GM18498 (cell line): ENCODE measurements at regions not wholly inside any gene's neighbourhood (a gene's known extent, or its start where the extent isn't known, plus 50 kb on each side); places are given as distances from the start of the nearest gene placed in this dataset.
"Not testable (repeated sequence)": the region's sequence is repeated elsewhere in the genome, so short reads cannot be mapped to it uniquely, and the experiment has no call there.

Source experiments
- ATAC-seq: cut with Tn5 transposase; IDR thresholded peaks from one replicate; pipeline ENCODE4 v1.9.1; 2021; ENCODE audit warnings: mild to moderate bottlenecking, moderate library complexity; ENCODE audit not compliant: unreplicated experiment

GRCh38 chr21:32823296-32823695 is 51.7 kb upstream of the PAXBP1 start:
- not testable (repeated sequence) for ATAC-seq

DNA sequence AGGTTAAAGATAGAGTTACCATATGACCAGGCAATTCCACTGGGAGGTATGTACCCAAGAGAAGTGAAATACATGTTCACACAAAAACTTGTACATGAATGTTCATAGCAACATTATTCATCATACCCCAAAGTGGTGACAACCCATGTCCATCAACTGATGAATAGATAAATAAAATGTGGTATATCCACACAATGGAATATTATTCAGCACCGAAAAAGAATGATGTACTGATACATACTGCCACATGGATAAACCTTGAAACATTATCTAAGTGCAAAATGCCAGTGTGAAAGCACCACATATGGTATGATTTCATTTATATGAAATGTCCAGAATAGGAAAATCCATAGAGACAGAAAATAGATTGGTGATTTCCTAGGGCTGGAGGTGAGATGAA is 53.4 kb upstream of the PAXBP1 start:
- no peak for ATAC-seq

DNA sequence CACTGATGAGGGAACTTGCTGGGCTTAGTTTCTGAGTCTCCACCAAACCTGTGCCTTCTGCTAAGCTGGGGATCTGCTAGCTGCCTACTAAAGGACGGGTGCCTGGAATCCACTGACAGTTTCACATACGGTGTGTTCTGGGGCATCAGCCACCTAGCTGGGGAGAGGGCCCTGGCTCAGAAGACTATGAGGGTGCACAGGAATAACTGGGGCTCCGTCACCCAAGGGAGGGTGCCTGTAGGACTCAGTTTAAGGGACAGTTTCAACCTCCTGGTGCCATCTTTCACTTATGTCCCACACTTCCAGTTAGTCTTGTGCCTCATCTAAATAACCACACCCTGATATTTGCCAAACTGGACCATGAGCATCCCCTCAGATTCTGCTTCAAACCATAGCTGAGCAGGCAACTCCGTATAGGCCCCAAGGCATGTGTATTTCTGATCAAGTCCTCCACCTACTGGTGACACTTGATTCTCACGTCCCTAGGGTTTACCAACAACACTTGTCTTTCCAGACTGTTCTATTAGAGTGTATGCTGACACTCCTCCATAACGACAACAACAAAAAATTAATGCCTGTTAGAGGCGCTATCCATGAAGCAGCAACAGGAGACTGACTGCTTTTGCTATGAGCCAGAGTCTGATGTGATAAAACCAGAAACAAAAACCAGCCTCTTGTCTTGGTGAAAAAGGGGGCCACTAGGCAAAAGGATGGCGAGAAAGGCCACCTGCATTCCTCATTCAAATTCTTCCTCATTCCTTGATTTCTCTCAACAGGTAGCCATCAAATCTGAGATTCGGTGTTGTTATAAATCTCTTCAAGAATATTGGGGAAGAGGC is 55.0 kb upstream of the PAXBP1 start:
- peak; percentile 72 for ATAC-seq

DNA sequence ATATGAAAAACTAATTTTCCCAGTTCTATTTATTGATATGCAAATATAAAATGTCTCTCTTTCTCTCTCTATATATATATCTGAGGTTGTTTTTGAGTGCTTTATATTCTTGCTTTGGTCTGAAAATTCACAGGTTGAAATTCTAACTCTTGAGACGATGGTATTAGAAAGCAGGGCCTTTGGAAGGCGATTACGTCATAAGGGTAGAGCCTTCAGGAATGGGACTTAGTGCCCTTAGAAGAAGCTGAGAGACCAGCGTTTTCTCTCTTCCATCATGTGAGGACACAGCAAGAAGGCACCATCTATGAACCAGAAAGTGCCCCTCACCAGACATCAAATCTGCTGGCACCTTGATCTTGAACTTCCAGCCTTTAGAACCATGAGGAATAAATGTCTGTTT is 57.4 kb upstream of the PAXBP1 start:
- no peak for ATAC-seq

DNA sequence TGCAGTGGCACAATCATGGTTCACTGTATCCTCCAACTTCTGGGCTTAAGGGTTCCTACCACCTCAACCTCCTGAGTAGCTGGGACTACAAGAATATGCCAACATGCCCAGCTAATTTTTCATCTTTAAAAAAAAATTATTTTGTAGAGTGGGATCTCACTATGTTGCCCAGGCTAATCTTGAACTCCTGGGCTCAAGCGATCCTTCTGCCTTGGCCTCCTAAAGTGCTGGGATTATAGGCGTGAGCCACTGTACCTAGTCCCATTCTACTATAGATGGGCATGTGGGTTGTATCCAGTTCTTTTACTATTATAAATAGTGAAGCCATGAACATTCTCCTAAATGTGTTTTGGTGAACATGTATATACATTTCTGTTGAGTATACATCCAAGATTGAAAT is 57.9 kb upstream of the PAXBP1 start:
- ATAC-seq: no peak

GRCh38 chr21:32831779-32832178 is 60.2 kb upstream of the PAXBP1 start:
- ATAC-seq: not testable (repeated sequence)

- no peak for ATAC-seq
Observed at GRCh38 chr21:32834211-32834915, 62.8 kb upstream of the PAXBP1 start.

GRCh38 chr21:32834916-32835235 is 63.3 kb upstream of the PAXBP1 start:
- ATAC-seq: no peak

GRCh38 chr21:32842146-32842545 is 70.6 kb upstream of the PAXBP1 start:
- ATAC-seq: no peak

- no peak for ATAC-seq
Observed at GRCh38 chr21:32843561-32843960, 72.0 kb upstream of the PAXBP1 start.

GRCh38 chr21:32844076-32844475 is 72.5 kb upstream of the PAXBP1 start:
- ATAC-seq: no peak

GRCh38 chr21:32844653-32845436 is 73.3 kb upstream of the PAXBP1 start:
- ATAC-seq: no peak

DNA sequence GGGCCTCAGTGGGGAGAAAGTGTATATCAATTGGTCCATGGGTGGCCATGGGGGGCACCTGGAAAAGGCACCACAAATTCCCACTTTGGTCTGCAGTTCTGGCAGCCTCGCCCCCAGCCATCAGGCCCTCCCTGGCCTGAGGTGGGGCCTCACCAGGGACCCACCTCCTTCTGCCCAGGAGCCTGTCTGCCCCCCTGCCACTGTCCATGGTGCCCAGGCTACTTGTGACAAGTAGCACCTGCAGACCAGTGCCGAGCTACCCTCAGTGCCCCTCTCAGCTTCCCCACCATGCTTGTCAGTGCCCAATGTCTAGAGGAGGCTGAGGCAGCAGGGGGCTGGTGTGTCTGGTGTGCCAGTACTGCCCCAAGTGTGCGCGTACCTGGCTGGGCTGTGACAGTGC is 87.1 kb upstream of the PAXBP1 start:
- ATAC-seq: no peak

- ATAC-seq: no peak
Observed at GRCh38 chr21:32860399-32860798, 88.8 kb upstream of the PAXBP1 start.

DNA sequence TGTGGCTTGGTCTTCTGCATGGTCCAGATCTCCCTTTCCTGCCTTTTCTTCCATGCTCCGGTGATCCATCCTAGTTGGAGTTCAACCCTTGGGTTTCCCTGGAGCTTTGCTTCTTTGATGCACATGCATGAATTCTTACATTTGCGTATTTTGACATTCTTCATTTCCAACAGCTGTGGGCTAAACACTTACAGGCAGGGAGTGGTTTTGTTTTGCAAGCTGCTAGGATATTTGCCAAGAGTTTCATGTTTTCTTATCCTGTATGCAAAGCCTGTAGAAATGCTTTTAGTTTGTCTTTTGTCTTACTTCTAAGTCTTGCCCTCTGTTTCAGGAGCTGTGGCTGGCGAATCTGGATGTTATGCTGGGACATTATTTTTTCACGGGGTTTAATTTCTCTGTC is 90.3 kb upstream of the PAXBP1 start:
- no peak for ATAC-seq

DNA sequence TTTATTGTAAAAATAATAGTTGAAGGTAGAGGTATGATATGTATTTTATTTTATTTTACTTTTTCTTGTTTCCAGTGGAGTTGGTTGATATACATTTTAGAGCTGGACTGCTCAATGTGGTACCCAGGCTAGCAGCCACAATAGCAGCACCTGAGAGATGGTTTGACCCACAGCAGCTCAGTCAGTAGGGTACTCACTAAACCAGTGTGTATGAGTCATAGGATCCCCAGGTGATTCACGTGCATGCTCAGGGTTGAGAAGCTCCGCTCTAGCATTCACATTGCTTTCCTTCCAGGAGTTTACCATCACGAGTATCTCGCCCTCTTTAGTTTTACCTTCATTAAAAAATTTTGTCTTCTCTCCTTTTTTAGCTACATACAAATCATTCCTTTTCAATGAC is 96.0 kb upstream of the PAXBP1 start:
- no peak for ATAC-seq

DNA sequence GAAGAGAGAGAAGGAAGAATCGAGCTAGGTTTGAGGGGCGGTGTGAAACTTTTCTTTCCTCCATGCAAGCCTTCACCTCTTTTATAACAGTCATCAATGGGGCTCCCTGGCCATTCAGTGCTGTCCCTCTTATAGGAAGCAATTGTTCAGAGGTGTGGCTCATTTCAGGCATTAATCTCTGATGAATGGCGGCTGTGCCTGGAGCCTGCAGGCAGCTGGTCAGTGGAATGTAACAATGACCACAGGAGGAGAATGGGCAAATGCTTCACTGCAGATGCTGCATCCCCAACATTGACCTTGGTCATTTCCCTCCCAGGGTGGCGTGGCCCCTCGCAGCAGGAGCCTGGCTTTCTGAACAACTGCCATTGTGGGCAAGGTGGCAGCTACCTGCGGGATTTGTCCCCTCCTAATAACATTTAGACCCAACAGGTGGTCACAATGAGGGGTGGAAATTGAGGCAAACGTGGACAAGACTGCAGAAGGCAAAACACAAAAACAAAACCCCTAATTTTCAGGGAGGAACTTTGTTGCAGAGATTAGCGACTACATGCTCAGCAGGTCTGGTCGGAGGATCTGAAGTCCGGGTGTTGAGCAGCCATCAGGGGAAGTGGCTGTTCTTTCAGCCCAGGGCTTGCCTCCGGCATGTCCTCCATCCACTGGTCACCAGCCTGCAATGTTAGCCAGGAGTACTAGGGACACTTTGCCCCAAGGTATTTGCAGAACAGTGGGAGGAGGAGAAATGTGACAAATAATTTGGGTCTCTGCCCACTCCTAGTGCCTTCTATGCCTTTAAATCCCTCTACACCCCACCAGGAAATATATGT is 97.3 kb upstream of the PAXBP1 start:
- no peak for ATAC-seq

GRCh38 chr21:32869459-32869858 is 97.9 kb upstream of the PAXBP1 start:
- ATAC-seq: no peak

GRCh38 chr21:32876426-32876825 is 104.9 kb upstream of the PAXBP1 start:
- no peak for ATAC-seq

DNA sequence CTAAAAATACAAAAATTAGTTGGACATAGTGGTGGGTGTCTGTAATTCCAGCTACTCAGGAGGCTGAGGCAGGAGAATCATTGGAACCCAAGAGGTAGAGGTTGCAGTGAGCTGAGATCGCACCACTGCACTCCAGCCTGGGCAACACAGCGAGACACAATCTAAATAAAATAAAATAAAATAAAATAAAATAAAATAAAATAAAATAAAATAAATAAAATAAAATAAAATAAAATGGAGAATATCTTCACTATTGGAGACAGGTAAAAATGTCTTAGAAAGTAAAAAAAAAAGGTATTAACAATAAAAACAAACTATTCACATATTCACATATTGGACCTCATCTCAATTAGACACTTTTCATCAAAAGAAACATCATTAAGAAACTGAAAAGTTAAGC is 106.3 kb upstream of the PAXBP1 start:
- not testable (repeated sequence) for ATAC-seq

DNA sequence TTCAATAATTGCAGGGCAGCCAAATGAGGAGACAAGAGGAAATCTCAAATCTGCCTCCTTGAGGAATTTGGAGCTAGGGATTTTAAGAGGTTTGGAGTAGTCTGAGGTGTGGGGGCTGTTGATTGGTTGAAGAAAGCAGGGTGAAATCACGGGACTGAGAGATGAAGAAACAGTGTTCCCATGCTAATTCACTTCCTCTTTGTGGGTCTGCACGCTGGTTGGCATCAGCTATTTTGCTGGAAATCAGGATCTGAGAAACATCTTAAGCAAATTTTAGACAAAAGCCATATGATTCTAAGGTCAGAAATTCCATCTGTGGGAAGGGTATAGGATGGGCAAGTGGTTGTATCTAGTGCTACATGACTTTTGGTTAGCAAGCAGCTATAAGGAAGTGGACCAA is 107.1 kb upstream of the PAXBP1 start:
- ATAC-seq: no peak
